ENCODE measurements at regions not wholly inside any gene's neighbourhood (a gene's known extent, or its start where the extent isn't known, plus 50 kb on each side); places are given as distances from the start of the nearest gene placed in this dataset.

GRCh38 chrX:115892787-115893671 lies 277.5 kb upstream of the AGTR2 start (continued):
- TF ChIP-seq ZNF280B (CRISPR knock-in tag; IDR thresholded peaks at IDR 0.05; ENCODE audit: borderline replicate concordance) (no peak; the same call in 1 of the 2 replicates), CBX5 (CRISPR knock-in tag; IDR thresholded peaks at IDR 0.05; ENCODE audit: borderline replicate concordance) (peak; percentile 96; the same call in 1 of the 2 replicates), SNAI1 (CRISPR knock-in tag; IDR thresholded peaks at IDR 0.05; ENCODE audit: borderline replicate concordance) (no peak), ZNF3 (CRISPR knock-in tag; IDR thresholded peaks at IDR 0.05) (no peak), ZNF619 (CRISPR knock-in tag; IDR thresholded peaks at IDR 0.05) (no peak), RBM39 (IDR thresholded peaks at IDR 0.05; ENCODE audit: low read depth, low read length, poor library complexity, severe bottlenecking) (no peak), ASH2L (IDR thresholded peaks at IDR 0.05; ENCODE audit: insufficient read length, low read depth, low read length) (no peak), ZNF510 (CRISPR knock-in tag; IDR thresholded peaks at IDR 0.05; ENCODE audit: low read depth) (no peak), STAT6 (CRISPR knock-in tag; IDR thresholded peaks at IDR 0.05; ENCODE audit: borderline replicate concordance) (0 out of 2 replicates have a peak, but pooled peaks have one; percentile 19), HBP1 (CRISPR knock-in tag; IDR thresholded peaks at IDR 0.05; ENCODE audit: low read depth) (no peak), ZBTB2 (CRISPR knock-in tag; IDR thresholded peaks at IDR 0.05; ENCODE audit: low read depth) (no peak), ZNF772 (CRISPR knock-in tag; IDR thresholded peaks at IDR 0.05) (0 out of 2 replicates have a peak, but pooled peaks have one; percentile 31), ZSCAN5A (CRISPR knock-in tag; IDR thresholded peaks at IDR 0.05; ENCODE audit: borderline replicate concordance) (no peak), ZNF790 (CRISPR knock-in tag; IDR thresholded peaks at IDR 0.05; ENCODE audit: borderline replicate concordance) (no peak), RFXANK (CRISPR knock-in tag; IDR thresholded peaks at IDR 0.05) (no peak), SCMH1 (CRISPR knock-in tag; IDR thresholded peaks at IDR 0.05; ENCODE audit: borderline replicate concordance) (no peak), MLLT10 (CRISPR knock-in tag; IDR thresholded peaks at IDR 0.05) (no peak), ETS1 (CRISPR knock-in tag; IDR thresholded peaks at IDR 0.05) (no peak)
